HEK293T (cell line): ENCODE measurements at regions not wholly inside any gene's neighbourhood (a gene's known extent, or its start where the extent isn't known, plus 50 kb on each side); places are given as distances from the start of the nearest gene placed in this dataset.

ENCODE experiments used
- CTCF ChIA-PET: fragments of 350-600 bp; formaldehyde crosslinking; extraction: SDS; loops from one replicate; lab custom pipeline; 2021; ENCODE audit warnings: antibody characterized with exemption, inconsistent platforms; lab: Yijun Ruan, JAX
- POLR2A ChIA-PET: fragments of 350-600 bp; formaldehyde crosslinking; extraction: SDS; loops from one replicate; lab custom pipeline; 2020; ENCODE audit warnings: antibody characterized with exemption, inconsistent platforms; lab: Yijun Ruan, JAX
- DNase-seq: peaks from one replicate; pipeline ENCODE4 v3.0.0; 2012; ENCODE audit warnings: mixed read lengths; ENCODE audit errors: extremely low spot score
- ARNT ChIP-seq: fragments of 450-650 bp; IDR thresholded peaks from 2 replicates; pipeline ENCODE4 v1.6.1; 2017; ENCODE audit warnings: mild to moderate bottlenecking
- BHLHE40 ChIP-seq: fragments of 450-650 bp; IDR thresholded peaks from 2 replicates; pipeline ENCODE4 v1.6.1; 2016; ENCODE audit warnings: mild to moderate bottlenecking, moderate library complexity, borderline replicate concordance
- CTBP1 ChIP-seq: fragments of 450-650 bp; IDR thresholded peaks from 2 replicates; pipeline ENCODE4 v1.6.1; 2016; ENCODE audit warnings: borderline replicate concordance
- ELF4 ChIP-seq: fragments of 450-650 bp; IDR thresholded peaks from 2 replicates; pipeline ENCODE4 v1.6.1; 2017; ENCODE audit warnings: antibody characterized with exemption
- FOXA1 ChIP-seq: fragments of 450-650 bp; IDR thresholded peaks from 2 replicates; pipeline ENCODE4 v1.6.1; 2016; ENCODE audit warnings: mild to moderate bottlenecking
- FOXK2 ChIP-seq: fragments of 450-650 bp; IDR thresholded peaks from 2 replicates; pipeline ENCODE4 v1.6.1; 2016; ENCODE audit warnings: mild to moderate bottlenecking
- FOXM1 ChIP-seq: fragments of 450-650 bp; IDR thresholded peaks from 2 replicates; pipeline ENCODE4 v1.6.1; 2017; ENCODE audit warnings: mild to moderate bottlenecking, borderline replicate concordance
- HDGF ChIP-seq: fragments of 450-650 bp; IDR thresholded peaks from 2 replicates; pipeline ENCODE4 v1.6.1; 2017; ENCODE audit warnings: antibody characterized with exemption, borderline replicate concordance
- L3MBTL2 ChIP-seq: fragments of 450-650 bp; conservative IDR thresholded peaks from 2 replicates; pipeline ENCODE4 v1.6.1; 2016; ENCODE audit warnings: mild to moderate bottlenecking
- LEF1 ChIP-seq: fragments of 450-650 bp; IDR thresholded peaks from 2 replicates; pipeline ENCODE4 v1.6.1; 2017; ENCODE audit warnings: mild to moderate bottlenecking, borderline replicate concordance
- NFRKB ChIP-seq: fragments of 450-650 bp; IDR thresholded peaks from 2 replicates; pipeline ENCODE4 v1.6.1; 2016; ENCODE audit warnings: mild to moderate bottlenecking, moderate library complexity
- SP1 ChIP-seq: fragments of 450-650 bp; IDR thresholded peaks from 2 replicates; pipeline ENCODE4 v1.6.1; 2017
- SUZ12 ChIP-seq: fragments of 450-650 bp; IDR thresholded peaks from 2 replicates; pipeline ENCODE4 v1.6.1; 2016; ENCODE audit warnings: mild to moderate bottlenecking
- TARDBP ChIP-seq: fragments of 450-650 bp; IDR thresholded peaks from 2 replicates; pipeline ENCODE4 v1.6.1; 2016
- ZNF384 ChIP-seq: fragments of 450-650 bp; IDR thresholded peaks from 2 replicates; pipeline ENCODE4 v1.6.1; 2016
- TF ChIP-seq, protein P1 (sequence below): fragments of 450-650 bp; IDR thresholded peaks from 2 replicates; pipeline ENCODE4 v1.6.1; 2016

DNA sequence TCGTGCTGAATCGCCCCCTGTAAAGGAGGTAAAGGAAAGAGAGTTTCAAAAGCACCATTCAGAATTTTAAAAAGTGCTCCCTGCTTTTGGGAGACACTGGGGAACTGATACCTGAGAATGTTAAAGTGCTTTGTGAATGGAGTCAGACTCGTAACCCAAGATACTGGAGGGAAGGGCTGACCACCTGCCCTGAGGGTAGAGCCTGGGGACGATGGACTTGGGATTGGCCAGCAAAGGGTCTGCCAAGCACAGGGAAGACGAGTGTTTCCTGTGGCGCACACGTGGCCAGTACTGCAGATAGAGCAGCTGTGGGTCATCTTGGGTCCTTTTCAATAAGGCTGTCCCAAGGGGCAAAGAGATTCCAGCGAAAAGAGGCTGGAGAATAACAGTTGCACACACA is 1284.1 kb upstream of the AUTS2 start:
- no peak for DNase-seq
- TF ChIP-seq NFRKB: no peak
- TF ChIP-seq L3MBTL2: no peak
- TF ChIP-seq CTBP1: no peak
- no peak for TF ChIP-seq TARDBP
- no peak for TF ChIP-seq ARNT
- no peak for TF ChIP-seq FOXK2
- no peak for TF ChIP-seq LEF1
- TF ChIP-seq, protein P1, sequence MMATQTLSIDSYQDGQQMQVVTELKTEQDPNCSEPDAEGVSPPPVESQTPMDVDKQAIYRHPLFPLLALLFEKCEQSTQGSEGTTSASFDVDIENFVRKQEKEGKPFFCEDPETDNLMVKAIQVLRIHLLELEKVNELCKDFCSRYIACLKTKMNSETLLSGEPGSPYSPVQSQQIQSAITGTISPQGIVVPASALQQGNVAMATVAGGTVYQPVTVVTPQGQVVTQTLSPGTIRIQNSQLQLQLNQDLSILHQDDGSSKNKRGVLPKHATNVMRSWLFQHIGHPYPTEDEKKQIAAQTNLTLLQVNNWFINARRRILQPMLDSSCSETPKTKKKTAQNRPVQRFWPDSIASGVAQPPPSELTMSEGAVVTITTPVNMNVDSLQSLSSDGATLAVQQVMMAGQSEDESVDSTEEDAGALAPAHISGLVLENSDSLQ: no peak
- TF ChIP-seq ZNF384: no peak
- TF ChIP-seq ELF4: no peak
- no peak for TF ChIP-seq FOXA1
- TF ChIP-seq FOXM1: no peak
- no peak for TF ChIP-seq SUZ12
- TF ChIP-seq BHLHE40: no peak
- no peak for TF ChIP-seq HDGF
- no peak for TF ChIP-seq SP1
- POLR2A ChIA-PET: no interaction called here
- CTCF ChIA-PET: interaction anchor here (0.6 kb wide), 1 partner anchor 249 kb away, joined by 3 read pairs; no protein-coding TSS in a partner anchor

DNA sequence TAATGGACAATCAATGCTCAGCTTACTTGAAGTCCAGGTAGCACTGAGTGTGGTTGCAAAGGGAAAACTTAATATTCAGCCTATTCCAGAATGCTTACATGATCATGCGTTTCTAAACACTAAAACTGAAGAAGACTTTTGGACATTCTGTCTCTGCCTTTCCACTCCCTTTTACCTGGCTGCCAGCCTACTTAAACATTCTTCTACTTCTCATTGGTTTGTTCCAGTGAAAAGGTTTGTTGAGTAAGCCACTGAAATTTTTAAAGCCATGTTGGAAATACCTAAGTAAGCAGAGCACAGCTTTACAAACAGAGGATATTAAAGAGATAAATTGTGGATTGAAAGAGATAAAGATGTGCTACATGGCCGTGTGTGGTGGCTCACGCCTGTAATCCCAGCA is 1280.8 kb upstream of the AUTS2 start:
- ChIA-PET CTCF (interaction anchor here (0.6 kb wide), 1 partner anchor 39 kb away, joined by 3 read pairs; no protein-coding TSS in a partner anchor), POLR2A (no interaction called here)
- no peak for DNase-seq
- TF ChIP-seq ELF4: no peak
- TF ChIP-seq L3MBTL2: no peak
- TF ChIP-seq TARDBP: no peak
- TF ChIP-seq FOXM1: no peak
- no peak for TF ChIP-seq HDGF
- TF ChIP-seq CTBP1: no peak
- no peak for TF ChIP-seq SP1
- TF ChIP-seq, protein P1: no peak
- TF ChIP-seq LEF1: no peak
- TF ChIP-seq FOXA1: no peak
- TF ChIP-seq FOXK2: no peak
- TF ChIP-seq NFRKB: no peak
- no peak for TF ChIP-seq ARNT
- TF ChIP-seq ZNF384: no peak
- TF ChIP-seq SUZ12: no peak
- TF ChIP-seq BHLHE40: no peak

DNA sequence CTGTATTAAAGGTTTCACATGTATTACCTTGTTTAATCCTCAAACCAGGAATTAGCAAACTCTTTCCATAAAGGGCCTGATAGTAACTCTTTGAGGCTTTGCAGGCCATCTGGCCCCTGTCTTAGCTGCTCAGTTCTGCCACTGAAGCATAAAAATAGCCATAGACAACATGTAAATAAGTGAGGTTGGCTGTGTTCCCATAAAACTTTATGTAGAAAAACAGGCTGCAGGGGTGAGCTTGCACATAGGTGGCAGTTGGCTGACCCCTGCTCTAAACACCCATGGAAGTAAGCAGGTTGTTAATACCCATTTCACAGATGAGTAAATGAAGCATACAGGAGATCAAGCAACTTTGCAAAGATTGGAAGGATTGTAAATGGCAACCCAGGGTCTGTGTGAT is 1279.2 kb upstream of the AUTS2 start:
- no peak for DNase-seq
- TF ChIP-seq, protein P1: no peak
- TF ChIP-seq TARDBP: no peak
- no peak for TF ChIP-seq CTBP1
- no peak for TF ChIP-seq L3MBTL2
- TF ChIP-seq FOXM1: no peak
- no peak for TF ChIP-seq ZNF384
- no peak for TF ChIP-seq FOXA1
- TF ChIP-seq ELF4: no peak
- TF ChIP-seq BHLHE40: no peak
- no peak for TF ChIP-seq ARNT
- TF ChIP-seq NFRKB: no peak
- no peak for TF ChIP-seq FOXK2
- TF ChIP-seq SP1: no peak
- TF ChIP-seq LEF1: no peak
- no peak for TF ChIP-seq SUZ12
- TF ChIP-seq HDGF: no peak
- CTCF ChIA-PET: no interaction called here
- POLR2A ChIA-PET: no interaction called here

DNA sequence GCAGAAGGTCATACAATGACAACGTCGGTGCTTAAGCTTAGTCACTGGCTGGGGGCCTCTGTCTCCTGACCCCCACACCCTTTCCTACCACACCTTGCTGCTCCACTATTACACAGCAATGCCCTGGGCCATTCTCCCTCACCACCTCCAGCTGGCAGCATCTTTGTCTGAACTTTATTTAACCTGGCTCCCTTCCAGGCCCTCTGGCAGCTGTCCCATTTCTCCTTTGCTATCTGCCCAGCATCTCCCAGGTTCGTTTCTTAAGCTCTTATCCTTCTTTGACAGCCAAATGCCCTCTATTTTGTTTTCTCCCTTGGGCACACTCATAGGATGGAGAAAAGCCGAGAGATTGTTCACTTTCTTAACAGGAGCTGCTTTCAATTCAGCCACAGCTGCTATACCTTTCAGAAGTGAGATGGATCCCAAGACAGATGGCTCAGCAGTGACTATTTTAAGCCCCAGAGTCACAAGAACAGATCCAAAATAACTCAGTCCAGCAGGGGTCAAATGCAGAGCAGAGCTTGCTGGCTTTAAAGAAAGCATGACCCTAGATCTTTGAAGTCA is 1277.1 kb upstream of the AUTS2 start:
- ChIA-PET CTCF (interaction anchor here (0.6 kb wide), 1 partner anchor 101 kb away, joined by 5 read pairs; no protein-coding TSS in a partner anchor), POLR2A (interaction anchor here (0.6 kb wide), 1 partner anchor 369 kb away, joined by 3 read pairs; no protein-coding TSS in a partner anchor)
- TF ChIP-seq SUZ12 (no peak), FOXK2 (no peak), BHLHE40 (no peak), LEF1 (no peak), ELF4 (no peak), ARNT (no peak), NFRKB (no peak), TARDBP (no peak)
- TF ChIP-seq, protein P1: no peak
- no peak for DNase-seq

DNA sequence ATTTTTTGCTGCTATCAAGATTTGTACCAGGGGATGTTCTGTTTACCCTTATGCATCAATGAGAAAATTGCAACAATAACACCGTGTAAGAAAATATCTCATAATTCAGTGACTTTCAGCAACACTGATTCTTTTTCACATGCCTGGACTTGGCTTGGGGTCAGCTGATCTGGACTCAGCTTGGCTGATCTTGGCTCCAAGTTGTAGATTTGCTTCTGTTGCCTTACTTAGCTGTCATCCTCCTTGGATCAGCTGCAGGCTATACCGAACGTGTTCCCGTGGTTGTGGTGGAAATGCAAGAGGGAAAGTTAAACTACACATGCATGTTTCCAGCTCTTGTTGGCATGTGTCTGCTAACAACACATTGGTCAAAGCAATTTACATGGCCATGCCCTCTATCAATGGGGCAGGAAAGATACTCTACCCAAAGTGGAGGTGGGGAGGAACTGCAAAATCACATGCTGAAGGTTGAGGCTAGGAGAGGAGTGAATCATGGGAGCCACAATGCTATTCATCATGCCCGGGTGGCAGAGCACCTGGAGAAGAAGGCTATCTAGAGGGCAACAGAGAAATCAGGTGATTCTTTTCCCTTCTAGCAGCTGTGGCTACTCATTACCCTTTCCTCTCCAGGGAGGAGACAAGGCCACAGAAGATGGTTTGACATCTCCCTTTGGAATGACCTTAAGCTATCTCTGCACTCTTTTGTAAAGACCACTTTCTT is 1276.3 kb upstream of the AUTS2 start:
- CTCF ChIA-PET: no interaction called here
- TF ChIP-seq ARNT (no peak), SP1 (no peak), BHLHE40 (no peak), FOXK2 (no peak), ZNF384 (no peak), FOXA1 (no peak), ELF4 (no peak), FOXM1 (no peak), L3MBTL2 (no peak), NFRKB (no peak), LEF1 (no peak), TARDBP (no peak), HDGF (no peak), CTBP1 (no peak), SUZ12 (no peak)
- TF ChIP-seq, protein P1: no peak
- POLR2A ChIA-PET: interaction anchor here (0.6 kb wide), 1 partner anchor 368 kb away, joined by 3 read pairs; no protein-coding TSS in a partner anchor
- no peak for DNase-seq
